ENCODE measurements at regions not wholly inside any gene's neighbourhood (a gene's known extent, or its start where the extent isn't known, plus 50 kb on each side); places are given as distances from the start of the nearest gene placed in this dataset.

GRCh38 chr10:60495338-60496055, 105.8 kb upstream of the ANK3 start:
- no peak overlapping the region for H3K4me3 ChIP-seq (ENCODE audit: low read depth, low read length)
- in situ Hi-C loops (cut with HindIII; ENCODE audit: low pct_ligation_motif_present, low sequenced_read_pairs) = no loop called here
- no peak overlapping the region for H3K27ac ChIP-seq
- H3K27me3 ChIP-seq (replicated peaks) = no peaks in the 10 kb centered on the region
- no peaks in the 10 kb centered on the region for H3K36me3 ChIP-seq (replicated peaks)
- peak; percentile 51 for DNase-seq
- TF ChIP-seq, protein P1, sequence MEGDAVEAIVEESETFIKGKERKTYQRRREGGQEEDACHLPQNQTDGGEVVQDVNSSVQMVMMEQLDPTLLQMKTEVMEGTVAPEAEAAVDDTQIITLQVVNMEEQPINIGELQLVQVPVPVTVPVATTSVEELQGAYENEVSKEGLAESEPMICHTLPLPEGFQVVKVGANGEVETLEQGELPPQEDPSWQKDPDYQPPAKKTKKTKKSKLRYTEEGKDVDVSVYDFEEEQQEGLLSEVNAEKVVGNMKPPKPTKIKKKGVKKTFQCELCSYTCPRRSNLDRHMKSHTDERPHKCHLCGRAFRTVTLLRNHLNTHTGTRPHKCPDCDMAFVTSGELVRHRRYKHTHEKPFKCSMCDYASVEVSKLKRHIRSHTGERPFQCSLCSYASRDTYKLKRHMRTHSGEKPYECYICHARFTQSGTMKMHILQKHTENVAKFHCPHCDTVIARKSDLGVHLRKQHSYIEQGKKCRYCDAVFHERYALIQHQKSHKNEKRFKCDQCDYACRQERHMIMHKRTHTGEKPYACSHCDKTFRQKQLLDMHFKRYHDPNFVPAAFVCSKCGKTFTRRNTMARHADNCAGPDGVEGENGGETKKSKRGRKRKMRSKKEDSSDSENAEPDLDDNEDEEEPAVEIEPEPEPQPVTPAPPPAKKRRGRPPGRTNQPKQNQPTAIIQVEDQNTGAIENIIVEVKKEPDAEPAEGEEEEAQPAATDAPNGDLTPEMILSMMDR (IDR thresholded peaks at IDR 0.05; ENCODE audit: low read depth, low read length, missing control alignments) = peak; percentile 48

DNA sequence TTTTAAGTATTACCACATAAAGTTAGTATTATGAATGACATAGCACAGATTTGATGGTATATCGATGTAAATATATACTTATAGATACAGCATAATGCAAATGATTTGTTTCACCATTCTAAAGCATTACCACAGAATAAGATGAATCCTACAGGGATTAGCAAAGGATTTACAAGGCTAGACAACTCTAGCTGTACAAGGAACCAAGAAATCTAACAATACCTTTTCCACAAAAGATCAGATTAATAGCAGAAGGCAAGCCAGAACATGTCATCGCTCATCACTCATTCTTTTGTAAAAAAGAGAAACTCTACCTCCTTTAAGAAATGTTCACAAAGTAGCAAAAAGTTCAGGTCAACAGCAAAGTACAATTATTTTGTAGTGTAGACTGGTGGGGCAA, 105.1 kb upstream of the ANK3 start:
- TF ChIP-seq, protein P1 (IDR thresholded peaks at IDR 0.05; ENCODE audit: low read depth, low read length, missing control alignments) = no peak
- DNase-seq = no peak
- H3K36me3 ChIP-seq (replicated peaks) = no peaks in the 10 kb centered on the region
- no peak overlapping the region for H3K4me3 ChIP-seq (ENCODE audit: low read depth, low read length)
- in situ Hi-C loops (cut with HindIII; ENCODE audit: low pct_ligation_motif_present, low sequenced_read_pairs) = no loop called here
- H3K27me3 ChIP-seq (replicated peaks) = no peaks in the 10 kb centered on the region
- H3K27ac ChIP-seq = no peak overlapping the region

DNA sequence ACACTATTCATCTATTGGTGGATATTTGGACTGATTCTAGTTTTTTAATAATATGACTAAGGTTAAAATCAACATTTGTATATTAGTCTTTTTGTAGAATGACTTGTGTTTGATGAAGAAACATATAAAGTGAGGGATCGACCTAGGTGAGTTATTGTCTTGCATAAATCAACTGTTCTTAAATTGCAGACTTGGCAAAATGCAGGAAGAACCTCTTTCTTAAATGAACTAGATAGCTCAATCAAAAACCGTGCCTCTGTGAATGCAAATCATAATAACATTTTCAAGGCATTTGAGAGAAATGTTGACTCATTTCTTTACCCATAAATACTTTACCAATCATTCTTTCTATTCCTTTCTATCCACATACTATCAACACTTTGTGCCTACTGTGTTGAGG, 101.5 kb upstream of the ANK3 start:
- Histone ChIP-seq H3K36me3 (replicated peaks) (no peaks in the 10 kb centered on the region), H3K27me3 (replicated peaks) (no peaks in the 10 kb centered on the region), H3K27ac (no peak overlapping the region), H3K4me3 (ENCODE audit: low read depth, low read length) (no peak overlapping the region)
- in situ Hi-C loops (cut with HindIII; ENCODE audit: low pct_ligation_motif_present, low sequenced_read_pairs) = no loop called here
- TF ChIP-seq, protein P1 (IDR thresholded peaks at IDR 0.05; ENCODE audit: low read depth, low read length, missing control alignments) = no peak
- DNase-seq = no peak

GRCh38 chr10:60490013-60490412, 100.3 kb upstream of the ANK3 start:
- no peaks in the 10 kb centered on the region for H3K27me3 ChIP-seq (replicated peaks)
- in situ Hi-C loops (cut with HindIII; ENCODE audit: low pct_ligation_motif_present, low sequenced_read_pairs) = no loop called here
- no peaks in the 10 kb centered on the region for H3K36me3 ChIP-seq (replicated peaks)
- DNase-seq = peak; percentile 51
- H3K27ac ChIP-seq = peak overlapping the region; percentile 33
- H3K4me3 ChIP-seq (ENCODE audit: low read depth, low read length) = no peak overlapping the region
- TF ChIP-seq, protein P1 (IDR thresholded peaks at IDR 0.05; ENCODE audit: low read depth, low read length, missing control alignments) = no peak

- Histone ChIP-seq H3K4me3 (ENCODE audit: low read depth, low read length) (no peak overlapping the region), H3K36me3 (replicated peaks) (no peaks in the 10 kb centered on the region), H3K27ac (no peak overlapping the region), H3K27me3 (replicated peaks) (no peaks in the 10 kb centered on the region)
- in situ Hi-C loops (cut with HindIII; ENCODE audit: low pct_ligation_motif_present, low sequenced_read_pairs) = no loop called here
- DNase-seq = no peak
- TF ChIP-seq, protein P1 (IDR thresholded peaks at IDR 0.05; ENCODE audit: low read depth, low read length, missing control alignments) = no peak
These were observed 98.5 kb upstream of the ANK3 start for GRCh38 chr10:60488111-60488669.

Measured in brain microvascular endothelial cell (primary cell).